Aorta (tissue), 5 donors: ENCODE measurements at regions not wholly inside any gene's neighbourhood (a gene's known extent, or its start where the extent isn't known, plus 50 kb on each side); places are given as distances from the start of the nearest gene placed in this dataset.

Experiments
- ATAC-seq: fragments of 200-7000 bp; cut with Tn5 transposase; one replicate; pipeline ENCODE4 v1.9.1; 2022; ENCODE audit warnings: moderate library complexity; ENCODE audit not compliant: low FRiP score
- DNase-seq, 2 donors: peaks; one replicate each; pipeline ENCODE4 v3.0.0-alpha.2; 2020
- H3K27ac ChIP-seq, 2 donors: one replicate each; pipeline ENCODE4 v1.5.1; 2013; ENCODE audit warnings: low read length in 2 of 2, mild to moderate bottlenecking in 2 of 2, moderate library complexity in 2 of 2, control low read depth in 1 of 2, inconsistent platforms in 1 of 2, low read depth in 1 of 2
- H3K27me3 ChIP-seq, 2 donors: one replicate each; pipeline ENCODE4 v1.6.1; 2013; ENCODE audit warnings: control low read depth in 1 of 2, low read length in 1 of 2, mild to moderate bottlenecking in 1 of 2, moderate library complexity in 1 of 2; ENCODE audit not compliant: insufficient read depth in 2 of 2, control insufficient read depth in 1 of 2
- H3K36me3 ChIP-seq, 2 donors: one replicate each; pipeline ENCODE4 v1.6.1; 2013; ENCODE audit warnings: control low read depth in 1 of 2, low read length in 1 of 2, mild to moderate bottlenecking in 1 of 2; ENCODE audit not compliant: insufficient read depth in 2 of 2, control insufficient read depth in 1 of 2
- H3K4me1 ChIP-seq, 2 donors: one replicate each; pipeline ENCODE4 v1.6.1; 2013; ENCODE audit warnings: low read length in 2 of 2, control low read depth in 1 of 2, mild to moderate bottlenecking in 1 of 2, moderate library complexity in 1 of 2; ENCODE audit not compliant: insufficient read depth in 2 of 2, control insufficient read depth in 1 of 2
- H3K4me3 ChIP-seq, 2 donors: one replicate each; pipeline ENCODE4 v1.5.1; 2013; ENCODE audit warnings: low read length in 2 of 2, control low read depth in 1 of 2, mild to moderate bottlenecking in 1 of 2
- H3K9me3 ChIP-seq: one replicate; pipeline ENCODE4 v1.6.1; 2013; ENCODE audit warnings: mild to moderate bottlenecking, low read length; ENCODE audit not compliant: control insufficient read depth
- WGBS, 2 donors: extraction: QIAGEN DNeasy Blood & Tissue Kit; methylation state at CpG; one replicate each; pipeline ENCODE4 v1.1.7; 2013; 5-methylcytosine and 5-hydroxymethylcytosine counted together
- intact Hi-C, 2 donors: fragments of 100-400 bp; cut with DNase I; formaldehyde crosslinking; loops; one replicate each; pipeline versions ENCODE4 v1.14.2 to v1.15.0; 2022
- donor health status: healthy with polysubstance abuse.
- donor health status: Bipolar disorder and iron deficiency.
- donor health status: DM: no; HTN: no; CAD: no.
- donor health status: DM: no; HTN: no; CAD: no.
- donor health status: DM: yes; HTN: yes; CAD: no.

- Histone ChIP-seq H3K27me3 (no peaks in the 10 kb centered on the region), H3K4me3 (no peak overlapping the region), H3K36me3 (no peaks in the 10 kb centered on the region), H3K4me1 (no peaks in the 10 kb centered on the region), H3K9me3 (no peaks in the 10 kb centered on the region), H3K27ac (no peak overlapping the region)
- DNase-seq: no peak
- WGBS, 2 donors: 86 to 90% methylated on average over 2 of the region's 2 CpGs
- intact Hi-C loops: no loop called here
- ATAC-seq: no peak
Measured at GRCh38 chr4:104211657-104212056, 283.0 kb downstream of the CXXC4 start.

- 53 to 58% methylated on average over 4 of the region's 4 CpGs for WGBS, 2 donors
- Histone ChIP-seq H3K4me1 (no peaks in the 10 kb centered on the region), H3K36me3 (no peaks in the 10 kb centered on the region), H3K9me3 (no peaks in the 10 kb centered on the region), H3K27ac (no peak overlapping the region), H3K4me3 (no peak overlapping the region), H3K27me3 (no peaks in the 10 kb centered on the region)
- DNase-seq (no peak), ATAC-seq (no peak)
- intact Hi-C loops: no loop called here
Measured at GRCh38 chr4:104210420-104210819, 284.3 kb downstream of the CXXC4 start.

DNA sequence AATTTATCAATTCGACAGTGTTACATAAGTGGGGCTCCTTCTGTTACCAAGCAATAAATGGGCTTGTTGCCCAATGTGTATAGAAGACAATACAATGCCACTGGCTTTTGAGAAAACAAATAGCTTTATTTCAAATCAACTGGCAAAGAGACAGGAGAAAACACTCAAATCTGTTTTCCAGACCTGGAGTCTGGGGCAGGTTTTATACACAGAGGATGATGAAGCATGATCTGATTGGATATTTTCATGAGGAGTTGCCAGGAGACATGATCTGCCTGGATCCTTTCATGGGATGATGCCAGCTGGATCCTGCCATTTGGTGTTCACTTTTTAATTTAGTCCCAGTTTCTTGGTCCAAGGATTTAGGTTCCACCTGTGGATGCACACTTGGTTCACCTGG is 287.9 kb downstream of the CXXC4 start:
- ATAC-seq (no peak), DNase-seq (no peak)
- intact Hi-C loops: no loop called here
- no peaks in the 10 kb centered on the region for H3K36me3 ChIP-seq
- H3K4me1 ChIP-seq: no peaks in the 10 kb centered on the region
- H3K4me3 ChIP-seq: no peak overlapping the region
- H3K27me3 ChIP-seq: no peaks in the 10 kb centered on the region
- H3K27ac ChIP-seq: no peak overlapping the region
- no peaks in the 10 kb centered on the region for H3K9me3 ChIP-seq
- 46 to 56% methylated on average over 1 of the region's 1 CpG for WGBS, 2 donors

DNA sequence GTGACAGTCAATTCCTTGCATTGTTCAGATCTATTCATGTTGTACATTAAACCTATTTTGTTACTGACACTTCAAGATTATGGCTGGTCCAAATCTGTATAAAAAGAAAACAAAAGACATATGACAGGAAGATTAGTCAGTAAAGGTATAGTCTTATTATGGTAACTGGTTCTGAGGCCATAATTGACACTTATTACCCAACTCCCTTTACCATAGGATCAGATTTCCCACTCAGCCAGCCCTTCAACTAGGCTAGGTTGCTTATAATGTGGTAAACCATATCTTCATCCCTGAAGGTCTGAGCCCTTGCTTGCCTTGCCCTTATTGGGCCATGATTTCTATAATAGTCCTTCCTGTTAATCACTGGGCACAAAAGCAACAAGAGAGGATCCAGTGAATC is 289.6 kb downstream of the CXXC4 start:
- DNase-seq: no peak
- intact Hi-C loops: no loop called here
- no peaks in the 10 kb centered on the region for H3K4me1 ChIP-seq
- no peaks in the 10 kb centered on the region for H3K9me3 ChIP-seq
- ATAC-seq: no peak
- H3K4me3 ChIP-seq: no peak overlapping the region
- H3K36me3 ChIP-seq: no peaks in the 10 kb centered on the region
- H3K27ac ChIP-seq: no peak overlapping the region
- no peaks in the 10 kb centered on the region for H3K27me3 ChIP-seq

DNA sequence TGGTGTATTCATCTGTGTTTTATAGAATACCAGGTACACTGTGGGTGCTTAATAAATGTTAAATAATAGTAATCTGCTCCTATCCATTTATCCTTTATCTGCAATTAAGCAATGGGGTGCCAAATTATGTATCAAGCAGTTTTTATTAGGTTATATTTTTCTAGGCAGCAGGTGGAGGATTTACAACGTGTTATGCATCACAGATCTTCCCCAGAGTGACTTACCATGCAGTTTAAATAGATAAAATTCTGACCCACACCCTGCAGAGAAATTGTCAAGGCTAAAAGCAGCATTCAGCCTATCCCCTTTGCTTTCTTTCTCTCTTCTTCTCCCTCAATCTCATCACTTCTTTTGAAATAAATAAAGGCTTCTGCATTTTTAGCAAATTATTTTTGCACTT is 306.4 kb downstream of the CXXC4 start:
- H3K27me3 ChIP-seq: no peaks in the 10 kb centered on the region
- H3K27ac ChIP-seq: no peak overlapping the region
- H3K4me1 ChIP-seq: peaks cover 0 to 3% of the 10 kb centered on the region in 2 donors
- no peaks in the 10 kb centered on the region for H3K9me3 ChIP-seq
- DNase-seq (no peak), ATAC-seq (no peak)
- no peaks in the 10 kb centered on the region for H3K36me3 ChIP-seq
- intact Hi-C loops: no loop called here
- 4 to 5% methylated on average over 1 of the region's 1 CpG for WGBS, 2 donors
- H3K4me3 ChIP-seq: no peak overlapping the region

- no peaks in the 10 kb centered on the region for H3K36me3 ChIP-seq
- no peaks in the 10 kb centered on the region for H3K9me3 ChIP-seq
- intact Hi-C loops: no loop called here
- WGBS, 2 donors: 60 to 66% methylated on average over 1 of the region's 1 CpG
- no peaks in the 10 kb centered on the region for H3K4me1 ChIP-seq
- H3K4me3 ChIP-seq: no peak overlapping the region
- H3K27me3 ChIP-seq: no peaks in the 10 kb centered on the region
- H3K27ac ChIP-seq: no peak overlapping the region
- no peak for ATAC-seq
- no peak for DNase-seq
Measured at GRCh38 chr4:104169437-104169836, 325.3 kb downstream of the CXXC4 start.

- H3K4me1 ChIP-seq: no peaks in the 10 kb centered on the region
Measured at GRCh38 chr4:104166749-104167148, 327.9 kb downstream of the CXXC4 start.

GRCh38 chr4:104163820-104164219 is 330.9 kb downstream of the CXXC4 start:
- Histone ChIP-seq H3K4me1 (no peaks in the 10 kb centered on the region), H3K27ac (no peak overlapping the region), H3K27me3 (no peaks in the 10 kb centered on the region), H3K4me3 (no peak overlapping the region), H3K36me3 (no peaks in the 10 kb centered on the region), H3K9me3 (no peaks in the 10 kb centered on the region)
- 38 to 56% methylated on average over 1 of the region's 1 CpG for WGBS, 2 donors
- intact Hi-C loops: no loop called here
- no peak for ATAC-seq
- DNase-seq: no peak

More at GRCh38 chr4:104166749-104167148, 327.9 kb downstream of the CXXC4 start:
- no peak for DNase-seq
- WGBS, 2 donors: 75 to 76% methylated on average over 1 of the region's 1 CpG
- Histone ChIP-seq H3K4me3 (no peak overlapping the region), H3K36me3 (no peaks in the 10 kb centered on the region), H3K27me3 (no peaks in the 10 kb centered on the region), H3K27ac (no peak overlapping the region), H3K9me3 (no peaks in the 10 kb centered on the region)
- ATAC-seq: no peak
- intact Hi-C loops: no loop called here

DNA sequence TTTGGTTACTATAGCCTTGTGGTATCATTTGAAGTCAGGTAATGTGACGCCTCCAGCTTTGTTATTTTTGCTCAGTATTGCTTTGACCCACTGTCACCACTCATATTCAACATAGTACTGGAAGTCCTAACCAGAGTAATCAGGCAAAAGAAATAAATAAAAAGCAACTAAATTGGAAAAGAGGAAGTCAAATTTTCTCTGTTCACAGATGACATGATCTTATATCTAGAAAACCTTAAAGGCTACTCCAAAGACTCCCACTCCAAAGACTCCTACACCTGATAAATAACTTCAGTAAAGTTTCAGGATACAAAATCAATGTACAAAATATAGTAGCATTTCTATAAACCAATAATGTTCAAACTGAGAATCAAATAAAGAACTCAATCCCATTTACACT is 348.6 kb downstream of the CXXC4 start:
- Histone ChIP-seq H3K9me3 (no peaks in the 10 kb centered on the region), H3K4me1 (no peaks in the 10 kb centered on the region), H3K36me3 (no peaks in the 10 kb centered on the region), H3K27ac (no peak overlapping the region), H3K4me3 (no peak overlapping the region), H3K27me3 (no peaks in the 10 kb centered on the region)
- no peak for ATAC-seq
- intact Hi-C loops: no loop called here
- 62 to 74% methylated on average over 1 of the region's 1 CpG for WGBS, 2 donors
- DNase-seq: no peak
